ENCODE measurements at regions not wholly inside any gene's neighbourhood (a gene's known extent, or its start where the extent isn't known, plus 50 kb on each side); places are given as distances from the start of the nearest gene placed in this dataset.

- TF ChIP-seq CREB1 (IDR thresholded peaks at IDR 0.05; ENCODE audit: low read depth) (no peak), MAX (IDR thresholded peaks at IDR 0.05) (no peak), EP300 (IDR thresholded peaks at IDR 0.05; ENCODE audit: borderline replicate concordance) (no peak), TAF1 (IDR thresholded peaks at IDR 0.05; ENCODE audit: low read depth) (no peak), TCF12 (IDR thresholded peaks at IDR 0.05; ENCODE audit: low read depth) (no peak), TEAD4 (IDR thresholded peaks at IDR 0.05) (no peak), FOXM1 (IDR thresholded peaks at IDR 0.05; ENCODE audit: borderline replicate concordance, low read depth) (no peak), YY1 (IDR thresholded peaks at IDR 0.05; ENCODE audit: low read depth) (no peak), REST (IDR thresholded peaks at IDR 0.05; ENCODE audit: low read depth) (no peak), EGR1 (IDR thresholded peaks at IDR 0.05) (no peak), USF1 (IDR thresholded peaks at IDR 0.05) (no peak), CEBPB (IDR thresholded peaks at IDR 0.05) (no peak), RAD21 (IDR thresholded peaks at IDR 0.05; ENCODE audit: low read depth) (no peak), ZBTB7A (IDR thresholded peaks at IDR 0.05; ENCODE audit: low read depth) (no peak), NFIC (IDR thresholded peaks at IDR 0.05) (no peak)
Observed at GRCh38 chr12:107560165-107560898, 125.3 kb upstream of the PWP1 start.

GRCh38 chr12:107560899-107561285 lies 124.7 kb upstream of the PWP1 start:
- TF ChIP-seq TAF1 (IDR thresholded peaks at IDR 0.05; ENCODE audit: low read depth) (no peak), YY1 (IDR thresholded peaks at IDR 0.05; ENCODE audit: low read depth) (no peak), EGR1 (IDR thresholded peaks at IDR 0.05) (no peak)

GRCh38 chr12:107564946-107565345 lies 120.7 kb upstream of the PWP1 start:
- peak; percentile 12; the same call in 1 of the 2 replicates for TF ChIP-seq RAD21 (IDR thresholded peaks at IDR 0.05; ENCODE audit: low read depth)
- no peak for TF ChIP-seq FOXM1 (IDR thresholded peaks at IDR 0.05; ENCODE audit: borderline replicate concordance, low read depth)
- TF ChIP-seq EGR1 (IDR thresholded peaks at IDR 0.05), result no peak
- TF ChIP-seq CREB1 (IDR thresholded peaks at IDR 0.05; ENCODE audit: low read depth), result no peak

- TF ChIP-seq CEBPB (IDR thresholded peaks at IDR 0.05) (no peak), TAF1 (IDR thresholded peaks at IDR 0.05; ENCODE audit: low read depth) (no peak), TCF12 (IDR thresholded peaks at IDR 0.05; ENCODE audit: low read depth) (no peak), REST (IDR thresholded peaks at IDR 0.05; ENCODE audit: low read depth) (no peak), FOXM1 (IDR thresholded peaks at IDR 0.05; ENCODE audit: borderline replicate concordance, low read depth) (no peak), ZBTB7A (IDR thresholded peaks at IDR 0.05; ENCODE audit: low read depth) (no peak), CREB1 (IDR thresholded peaks at IDR 0.05; ENCODE audit: low read depth) (no peak), RAD21 (IDR thresholded peaks at IDR 0.05; ENCODE audit: low read depth) (no peak), NFIC (IDR thresholded peaks at IDR 0.05) (no peak)
Observed at GRCh38 chr12:107565551-107565950, 120.0 kb upstream of the PWP1 start.

GRCh38 chr12:107567876-107568619 lies 117.6 kb upstream of the PWP1 start:
- TF ChIP-seq REST (IDR thresholded peaks at IDR 0.05; ENCODE audit: low read depth) (no peak), CEBPB (IDR thresholded peaks at IDR 0.05) (0 out of 2 replicates have a peak, but pooled peaks have one; percentile 23)

Measured in Ishikawa (cell line).